ENCODE measurements at regions not wholly inside any gene's neighbourhood (a gene's known extent, or its start where the extent isn't known, plus 50 kb on each side); places are given as distances from the start of the nearest gene placed in this dataset.

GRCh38 chr12:40598073-40598472 lies 94.2 kb upstream of the CNTN1 start:
- POLR2A ChIA-PET, result no interaction called here
- DNase-seq (ENCODE audit: low read depth, low spot score), result no peak
- H3K4me3 ChIP-seq (ENCODE audit: low read depth, low read length), result no peak overlapping the region
- TF ChIP-seq CTCF (IDR thresholded peaks at IDR 0.05; ENCODE audit: insufficient read depth, low read length, missing control alignments), result no peak
- CTCF ChIA-PET, result no interaction called here

GRCh38 chr12:40602562-40602961 lies 89.7 kb upstream of the CNTN1 start:
- no peak for DNase-seq (ENCODE audit: low read depth, low spot score)
- ChIA-PET POLR2A (no interaction called here), CTCF (no interaction called here)
- H3K4me3 ChIP-seq (ENCODE audit: low read depth, low read length), result no peak overlapping the region
- TF ChIP-seq CTCF (IDR thresholded peaks at IDR 0.05; ENCODE audit: insufficient read depth, low read length, missing control alignments), result no peak

- H3K4me3 ChIP-seq (ENCODE audit: low read depth, low read length), result no peak overlapping the region
- CTCF ChIA-PET, result no interaction called here
- TF ChIP-seq CTCF (IDR thresholded peaks at IDR 0.05; ENCODE audit: insufficient read depth, low read length, missing control alignments), result no peak
- DNase-seq (ENCODE audit: low read depth, low spot score), result no peak
- POLR2A ChIA-PET, result no interaction called here
Observed at GRCh38 chr12:40614923-40615322, 77.3 kb upstream of the CNTN1 start.

- ChIA-PET POLR2A (no interaction called here), CTCF (no interaction called here)
- DNase-seq (ENCODE audit: low read depth, low spot score), result no peak
- no peak overlapping the region for H3K4me3 ChIP-seq (ENCODE audit: low read depth, low read length)
- TF ChIP-seq CTCF (IDR thresholded peaks at IDR 0.05; ENCODE audit: insufficient read depth, low read length, missing control alignments), result no peak
Observed at GRCh38 chr12:40615590-40615989, 76.6 kb upstream of the CNTN1 start.

- ChIA-PET CTCF (no interaction called here), POLR2A (no interaction called here)
- DNase-seq (ENCODE audit: low read depth, low spot score), result no peak
Observed at GRCh38 chr12:40616383-40616915, 75.8 kb upstream of the CNTN1 start.

GRCh38 chr12:40618636-40619035 lies 73.6 kb upstream of the CNTN1 start:
- ChIA-PET POLR2A (no interaction called here), CTCF (no interaction called here)
- no peak overlapping the region for H3K4me3 ChIP-seq (ENCODE audit: low read depth, low read length)
- no peak for TF ChIP-seq CTCF (IDR thresholded peaks at IDR 0.05; ENCODE audit: insufficient read depth, low read length, missing control alignments)
- no peak for DNase-seq (ENCODE audit: low read depth, low spot score)

More at GRCh38 chr12:40616383-40616915, 75.8 kb upstream of the CNTN1 start:
- no peak overlapping the region for H3K4me3 ChIP-seq (ENCODE audit: low read depth, low read length)
- no peak for TF ChIP-seq CTCF (IDR thresholded peaks at IDR 0.05; ENCODE audit: insufficient read depth, low read length, missing control alignments)

All from AG04449 (cell line).